CD4-positive, alpha-beta T cell treated with Interleukin-17A for 1 hour (primary cell): ENCODE measurements at regions not wholly inside any gene's neighbourhood (a gene's known extent, or its start where the extent isn't known, plus 50 kb on each side); places are given as distances from the start of the nearest gene placed in this dataset.
A peak's percentile ranks its signal among the peaks of the same experiment; 100 is the strongest.
"Not testable (repeated sequence)": the region's sequence is repeated elsewhere in the genome, so short reads cannot be mapped to it uniquely, and the experiment has no call there.

Experiments
- DNase-seq: peaks from one replicate; pipeline ENCODE4 v3.0.0-alpha.2; 2020

GRCh38 chr20:6715401-6715941, 52.0 kb upstream of the BMP2 start:
- no peak for DNase-seq

DNA sequence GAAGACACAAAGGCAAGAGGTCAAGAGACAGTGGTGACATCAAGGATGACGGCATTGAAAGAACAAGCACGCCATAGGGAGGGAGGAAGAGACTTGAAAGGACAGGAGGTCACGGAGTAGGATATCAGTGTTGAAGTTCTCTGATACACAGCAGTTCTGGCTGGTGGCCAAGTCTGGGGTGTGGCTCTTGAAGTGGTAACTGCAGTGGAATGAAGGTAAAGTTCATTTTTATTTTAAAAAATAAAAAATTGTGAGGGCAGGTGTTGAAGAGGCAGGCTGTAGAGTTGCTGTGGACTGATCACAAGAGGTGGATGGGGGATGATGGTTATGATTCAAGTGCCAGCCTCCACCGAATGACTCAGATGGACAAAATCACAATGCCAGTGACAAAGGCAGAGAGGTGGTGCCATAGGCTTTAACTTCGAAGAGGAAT, 53.2 kb upstream of the BMP2 start:
- DNase-seq, result no peak

DNA sequence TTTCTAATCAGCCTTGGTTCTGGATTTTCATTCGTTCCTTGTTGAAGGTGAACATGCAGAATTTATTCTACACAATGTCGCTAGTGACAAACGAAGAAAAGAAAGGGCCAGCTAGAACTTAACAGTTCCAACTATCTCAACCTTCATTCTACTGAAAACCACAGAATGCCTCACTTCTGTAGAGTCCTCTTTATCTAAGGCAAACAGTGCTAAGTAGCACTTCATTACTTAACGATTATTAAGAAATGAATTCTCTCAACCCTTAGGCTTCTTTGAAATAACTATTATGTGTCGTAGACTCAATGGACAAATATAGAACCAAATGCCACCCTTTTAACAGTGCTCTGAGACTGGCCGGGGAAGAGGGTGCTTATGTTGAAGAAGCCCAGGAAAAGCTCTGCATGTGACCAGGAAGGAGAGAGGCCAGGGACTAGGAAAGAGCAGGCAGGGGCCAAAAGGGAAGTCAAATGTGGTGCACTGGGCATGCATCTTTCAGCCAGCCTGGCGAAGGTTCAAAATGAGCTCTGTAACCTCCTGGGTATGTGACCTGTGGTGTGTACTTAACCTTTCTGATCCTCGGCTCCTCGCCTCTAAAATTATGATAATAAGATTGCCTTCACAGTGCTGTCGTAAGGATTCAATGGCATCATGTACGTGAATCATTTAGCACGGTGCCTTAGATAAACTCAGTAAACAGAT, 55.4 kb upstream of the BMP2 start:
- DNase-seq, result no peak

- no peak for DNase-seq
Measured at GRCh38 chr20:6709910-6710595, 57.4 kb upstream of the BMP2 start.

DNA sequence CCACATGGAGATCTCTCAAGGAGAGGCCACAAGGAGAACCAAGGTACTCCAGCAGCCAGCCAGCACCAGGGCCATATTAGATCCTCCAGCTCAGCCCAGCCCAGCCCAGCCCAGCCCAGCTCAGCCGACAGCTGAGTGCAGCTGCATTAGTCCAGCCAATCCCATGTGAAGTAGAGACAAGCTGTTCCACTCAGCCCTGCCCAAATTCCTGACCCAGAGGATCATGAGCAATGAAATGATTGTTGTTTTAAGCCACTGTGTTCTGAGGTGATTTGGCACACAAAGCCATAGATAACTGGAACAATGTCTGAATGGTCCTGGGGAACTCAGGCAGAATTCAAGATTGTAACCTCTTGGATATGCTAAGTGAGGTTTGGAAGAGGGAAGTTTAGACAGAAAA, 59.5 kb upstream of the BMP2 start:
- no peak for DNase-seq

DNA sequence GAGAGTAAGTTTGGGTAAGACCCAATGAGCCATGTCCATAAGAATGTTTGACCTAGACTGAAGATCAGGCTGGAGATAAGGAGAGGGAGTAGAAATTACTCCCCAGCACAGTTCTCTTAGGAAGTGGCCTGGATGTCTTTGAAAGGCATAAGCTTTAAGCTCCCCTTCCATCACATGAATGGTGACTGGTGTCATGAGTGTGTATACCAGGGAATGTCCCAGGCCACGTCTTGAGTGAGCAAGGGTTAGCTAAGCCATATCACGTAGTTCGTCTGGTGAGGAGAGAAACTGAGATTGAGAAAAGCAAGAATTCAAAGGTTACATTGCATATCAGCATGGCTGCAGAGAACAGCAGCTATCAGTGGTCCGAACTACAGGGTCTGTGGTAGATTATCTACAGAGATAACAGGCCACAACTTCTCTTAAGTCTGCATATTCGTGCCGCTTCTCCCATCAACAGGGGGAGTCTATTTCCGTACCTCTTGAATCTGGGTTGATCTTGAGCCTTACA, 60.1 kb upstream of the BMP2 start:
- DNase-seq, result no peak

- no peak for DNase-seq
Measured at GRCh38 chr20:6705926-6706548, 61.4 kb upstream of the BMP2 start.

GRCh38 chr20:6705106-6705766, 62.2 kb upstream of the BMP2 start:
- DNase-seq, result no peak

- DNase-seq, result no peak
Measured at GRCh38 chr20:6704132-6704861, 63.2 kb upstream of the BMP2 start.

GRCh38 chr20:6703656-6704055, 63.8 kb upstream of the BMP2 start:
- no peak for DNase-seq

GRCh38 chr20:6703047-6703446, 64.4 kb upstream of the BMP2 start:
- no peak for DNase-seq

GRCh38 chr20:6702144-6702543, 65.3 kb upstream of the BMP2 start:
- DNase-seq, result no peak

- DNase-seq, result peak; percentile 12
Measured at GRCh38 chr20:6700563-6701329, 66.7 kb upstream of the BMP2 start.

DNA sequence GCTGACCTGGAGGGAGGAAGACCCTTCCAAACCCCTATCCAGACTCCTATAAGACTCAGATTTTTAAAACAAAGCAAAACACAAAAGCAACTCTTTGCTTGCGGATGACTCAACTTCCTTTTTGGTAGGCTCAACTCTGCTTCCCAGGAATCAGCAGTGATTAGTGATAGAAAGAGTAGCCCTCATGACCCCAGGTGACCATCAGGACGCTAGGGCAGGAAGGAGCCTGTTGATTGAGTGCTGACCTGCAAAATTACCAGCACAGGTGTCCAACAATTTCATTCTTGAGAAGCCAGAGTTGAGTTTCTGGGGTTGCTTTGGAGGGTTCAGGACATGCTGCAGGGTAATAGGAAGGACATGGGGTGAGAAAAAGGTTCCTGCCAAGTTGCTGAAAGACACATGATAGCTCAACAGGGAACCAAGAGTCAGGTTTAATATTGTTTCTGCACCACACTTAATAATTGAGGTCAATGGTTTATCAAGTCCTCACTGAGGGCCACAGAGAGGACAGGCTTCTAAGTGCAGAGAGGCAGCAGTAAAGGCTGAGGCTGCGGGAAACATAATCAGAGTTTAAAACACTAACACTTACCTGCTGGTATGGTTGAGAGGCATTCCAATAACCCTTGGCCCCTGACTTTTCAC, 67.4 kb upstream of the BMP2 start:
- no peak for DNase-seq

- no peak for DNase-seq
Measured at GRCh38 chr20:6698723-6699122, 68.8 kb upstream of the BMP2 start.

DNA sequence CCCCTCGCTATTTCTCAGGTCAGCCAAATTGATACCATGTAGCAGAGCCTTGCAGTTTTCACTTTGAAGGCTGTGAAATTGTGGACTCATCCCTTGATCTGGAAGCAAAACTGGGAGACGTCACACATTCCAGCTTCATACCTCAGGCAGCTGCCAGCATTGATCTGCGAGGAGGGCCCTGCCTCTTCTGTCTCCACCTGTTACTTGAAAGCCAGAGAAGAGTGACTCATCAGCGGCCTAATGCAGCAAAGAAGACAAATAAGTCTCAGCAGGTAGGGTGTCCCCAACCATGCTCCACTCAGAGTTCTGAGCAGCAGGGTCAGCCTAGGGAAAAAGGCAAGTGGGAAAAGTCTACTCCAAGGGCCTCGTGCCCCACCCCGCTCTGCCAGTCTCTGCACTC, 69.4 kb upstream of the BMP2 start:
- no peak for DNase-seq

GRCh38 chr20:6697228-6697972, 70.1 kb upstream of the BMP2 start:
- DNase-seq, result no peak

- no peak for DNase-seq
Measured at GRCh38 chr20:6696001-6696400, 71.5 kb upstream of the BMP2 start.

GRCh38 chr20:6693808-6694198, 73.7 kb upstream of the BMP2 start:
- not testable (repeated sequence) for DNase-seq

GRCh38 chr20:6693178-6693807, 74.2 kb upstream of the BMP2 start:
- DNase-seq, result no peak
